ENCODE measurements at regions not wholly inside any gene's neighbourhood (a gene's known extent, or its start where the extent isn't known, plus 50 kb on each side); places are given as distances from the start of the nearest gene placed in this dataset.

- TF ChIP-seq FOXP2 (optimal IDR thresholded peaks at IDR 0.05; ENCODE audit: borderline replicate concordance, extremely low read depth, extremely low read length, insufficient read depth), result no peak
- no peak for TF ChIP-seq SIN3A (IDR thresholded peaks at IDR 0.05; ENCODE audit: borderline replicate concordance, insufficient read depth, low read length)
- TF ChIP-seq POLR2AphosphoS5 (IDR thresholded peaks at IDR 0.05; ENCODE audit: low read depth, low read length), result no peak
- no peak for TF ChIP-seq TAF1 (IDR thresholded peaks at IDR 0.05; ENCODE audit: borderline replicate concordance, insufficient read depth, low read length)
- TF ChIP-seq, protein P1, sequence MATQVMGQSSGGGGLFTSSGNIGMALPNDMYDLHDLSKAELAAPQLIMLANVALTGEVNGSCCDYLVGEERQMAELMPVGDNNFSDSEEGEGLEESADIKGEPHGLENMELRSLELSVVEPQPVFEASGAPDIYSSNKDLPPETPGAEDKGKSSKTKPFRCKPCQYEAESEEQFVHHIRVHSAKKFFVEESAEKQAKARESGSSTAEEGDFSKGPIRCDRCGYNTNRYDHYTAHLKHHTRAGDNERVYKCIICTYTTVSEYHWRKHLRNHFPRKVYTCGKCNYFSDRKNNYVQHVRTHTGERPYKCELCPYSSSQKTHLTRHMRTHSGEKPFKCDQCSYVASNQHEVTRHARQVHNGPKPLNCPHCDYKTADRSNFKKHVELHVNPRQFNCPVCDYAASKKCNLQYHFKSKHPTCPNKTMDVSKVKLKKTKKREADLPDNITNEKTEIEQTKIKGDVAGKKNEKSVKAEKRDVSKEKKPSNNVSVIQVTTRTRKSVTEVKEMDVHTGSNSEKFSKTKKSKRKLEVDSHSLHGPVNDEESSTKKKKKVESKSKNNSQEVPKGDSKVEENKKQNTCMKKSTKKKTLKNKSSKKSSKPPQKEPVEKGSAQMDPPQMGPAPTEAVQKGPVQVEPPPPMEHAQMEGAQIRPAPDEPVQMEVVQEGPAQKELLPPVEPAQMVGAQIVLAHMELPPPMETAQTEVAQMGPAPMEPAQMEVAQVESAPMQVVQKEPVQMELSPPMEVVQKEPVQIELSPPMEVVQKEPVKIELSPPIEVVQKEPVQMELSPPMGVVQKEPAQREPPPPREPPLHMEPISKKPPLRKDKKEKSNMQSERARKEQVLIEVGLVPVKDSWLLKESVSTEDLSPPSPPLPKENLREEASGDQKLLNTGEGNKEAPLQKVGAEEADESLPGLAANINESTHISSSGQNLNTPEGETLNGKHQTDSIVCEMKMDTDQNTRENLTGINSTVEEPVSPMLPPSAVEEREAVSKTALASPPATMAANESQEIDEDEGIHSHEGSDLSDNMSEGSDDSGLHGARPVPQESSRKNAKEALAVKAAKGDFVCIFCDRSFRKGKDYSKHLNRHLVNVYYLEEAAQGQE (IDR thresholded peaks at IDR 0.05; ENCODE audit: insufficient read depth in 1 of 2, low read depth in 2 of 2, low read length in 2 of 2), result no peak
Observed at GRCh38 chr1:58282623-58283387, 263.7 kb downstream of the OMA1 start.

DNA sequence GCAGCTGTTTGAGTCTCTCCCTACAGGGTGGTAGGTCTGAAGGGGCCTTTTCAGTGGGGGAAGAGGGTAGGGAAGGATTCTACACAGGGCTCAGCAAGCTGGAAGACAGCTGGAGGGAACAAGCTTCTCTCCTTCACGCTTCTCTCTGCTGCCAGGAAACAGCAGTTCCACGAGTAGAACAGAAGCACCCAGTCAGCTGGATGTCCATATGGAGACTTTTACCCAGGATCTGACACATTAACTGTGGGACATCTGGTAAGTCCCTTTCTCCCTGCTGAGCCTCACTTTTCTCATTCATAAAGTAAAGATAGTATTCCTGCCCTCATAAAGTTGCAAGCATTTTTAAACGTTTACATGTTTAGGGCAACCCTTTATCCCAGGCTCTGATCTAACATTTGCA lies 280.3 kb downstream of the OMA1 start:
- TF ChIP-seq, protein P1 (IDR thresholded peaks at IDR 0.05; ENCODE audit: insufficient read depth in 1 of 2, low read depth in 2 of 2, low read length in 2 of 2), result no peak
- TF ChIP-seq FOXP2 (optimal IDR thresholded peaks at IDR 0.05; ENCODE audit: borderline replicate concordance, extremely low read depth, extremely low read length, insufficient read depth) (no peak), SIN3A (IDR thresholded peaks at IDR 0.05; ENCODE audit: borderline replicate concordance, insufficient read depth, low read length) (no peak), TAF1 (IDR thresholded peaks at IDR 0.05; ENCODE audit: borderline replicate concordance, insufficient read depth, low read length) (no peak), POLR2AphosphoS5 (IDR thresholded peaks at IDR 0.05; ENCODE audit: low read depth, low read length) (no peak)

GRCh38 chr1:58264462-58264861 lies 282.1 kb downstream of the OMA1 start:
- no peak for TF ChIP-seq TAF1 (IDR thresholded peaks at IDR 0.05; ENCODE audit: borderline replicate concordance, insufficient read depth, low read length)
- TF ChIP-seq FOXP2 (optimal IDR thresholded peaks at IDR 0.05; ENCODE audit: borderline replicate concordance, extremely low read depth, extremely low read length, insufficient read depth), result no peak
- no peak for TF ChIP-seq SIN3A (IDR thresholded peaks at IDR 0.05; ENCODE audit: borderline replicate concordance, insufficient read depth, low read length)
- TF ChIP-seq, protein P1 (IDR thresholded peaks at IDR 0.05; ENCODE audit: insufficient read depth in 1 of 2, low read depth in 2 of 2, low read length in 2 of 2), result no peak
- no peak for TF ChIP-seq POLR2AphosphoS5 (IDR thresholded peaks at IDR 0.05; ENCODE audit: low read depth, low read length)

- TF ChIP-seq FOXP2 (optimal IDR thresholded peaks at IDR 0.05; ENCODE audit: borderline replicate concordance, extremely low read depth, extremely low read length, insufficient read depth) (no peak), POLR2AphosphoS5 (IDR thresholded peaks at IDR 0.05; ENCODE audit: low read depth, low read length) (no peak), SIN3A (IDR thresholded peaks at IDR 0.05; ENCODE audit: borderline replicate concordance, insufficient read depth, low read length) (no peak), TAF1 (IDR thresholded peaks at IDR 0.05; ENCODE audit: borderline replicate concordance, insufficient read depth, low read length) (no peak)
- TF ChIP-seq, protein P1 (IDR thresholded peaks at IDR 0.05; ENCODE audit: insufficient read depth in 1 of 2, low read depth in 2 of 2, low read length in 2 of 2), result no peak
Observed at GRCh38 chr1:58262702-58263101, 283.8 kb downstream of the OMA1 start.
